ENCODE measurements at regions not wholly inside any gene's neighbourhood (a gene's known extent, or its start where the extent isn't known, plus 50 kb on each side); places are given as distances from the start of the nearest gene placed in this dataset.

- POLR2A ChIA-PET: no interaction called here
- no peak overlapping the region for H3K27ac ChIP-seq (ENCODE audit: low read depth, low read length)
- CTCF ChIA-PET: no interaction called here
Observed at GRCh38 chr1:228999446-229000170, 264.3 kb downstream of the RHOU start.

GRCh38 chr1:229000187-229000586 lies 264.9 kb downstream of the RHOU start:
- Histone ChIP-seq H3K9me3 (ENCODE audit: control insufficient read depth, insufficient read depth, low read length) (no peaks in the 10 kb centered on the region), H3K27me3 (ENCODE audit: control insufficient read depth, insufficient read depth, low read length) (no peaks in the 10 kb centered on the region), H3K4me3 (ENCODE audit: low read depth, low read length) (no peak overlapping the region), H3K27ac (ENCODE audit: low read depth, low read length) (no peak overlapping the region)
- DNase-seq (ENCODE audit: low read depth, low spot score): no peak
- no peak for TF ChIP-seq CTCF (IDR thresholded peaks at IDR 0.05; ENCODE audit: low read depth, low read length)
- ChIA-PET CTCF (no interaction called here), POLR2A (no interaction called here)

More at GRCh38 chr1:228999446-229000170, 264.3 kb downstream of the RHOU start:
- no peak for DNase-seq (ENCODE audit: low read depth, low spot score)
- Histone ChIP-seq H3K27me3 (ENCODE audit: control insufficient read depth, insufficient read depth, low read length) (no peaks in the 10 kb centered on the region), H3K4me3 (ENCODE audit: low read depth, low read length) (no peak overlapping the region), H3K9me3 (ENCODE audit: control insufficient read depth, insufficient read depth, low read length) (no peaks in the 10 kb centered on the region)
- no peak for TF ChIP-seq CTCF (IDR thresholded peaks at IDR 0.05; ENCODE audit: low read depth, low read length)

DNA sequence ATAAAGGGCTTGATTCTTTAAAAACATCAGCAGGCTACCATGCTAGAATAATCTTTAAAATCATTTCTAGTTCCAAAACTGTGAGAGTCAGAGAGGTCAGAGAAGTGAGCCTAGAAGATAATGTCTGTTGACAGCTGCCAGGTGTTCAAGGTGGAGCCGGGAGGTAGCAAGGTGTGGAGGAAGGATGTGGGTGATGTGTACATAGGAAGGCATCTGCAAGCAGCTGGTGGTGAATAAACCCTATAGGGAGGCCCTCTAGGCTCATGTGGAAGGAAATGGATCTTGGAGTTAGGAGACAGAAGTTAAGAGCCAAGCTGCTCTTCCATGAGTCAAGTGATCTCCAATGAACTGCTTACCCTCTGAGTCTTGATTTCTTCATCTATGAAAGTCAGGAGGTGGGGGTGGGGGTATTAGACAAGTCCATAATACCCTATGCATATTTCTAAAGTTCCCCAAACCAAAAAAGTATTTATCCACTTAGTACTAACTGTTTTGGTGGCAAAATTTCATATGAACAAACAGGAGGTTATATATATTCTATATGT lies 266.3 kb downstream of the RHOU start:
- POLR2A ChIA-PET: no interaction called here
- CTCF ChIA-PET: interaction anchor here (0.7 kb wide), 1 partner anchor 225 kb away, joined by 3 read pairs; no protein-coding TSS in a partner anchor
- Histone ChIP-seq H3K27me3 (ENCODE audit: control insufficient read depth, insufficient read depth, low read length) (no peaks in the 10 kb centered on the region), H3K27ac (ENCODE audit: low read depth, low read length) (no peak overlapping the region), H3K4me3 (ENCODE audit: low read depth, low read length) (no peak overlapping the region), H3K9me3 (ENCODE audit: control insufficient read depth, insufficient read depth, low read length) (no peaks in the 10 kb centered on the region)
- no peak for TF ChIP-seq CTCF (IDR thresholded peaks at IDR 0.05; ENCODE audit: low read depth, low read length)
- DNase-seq (ENCODE audit: low read depth, low spot score): no peak

- ChIA-PET CTCF (no interaction called here), POLR2A (no interaction called here)
- H3K27ac ChIP-seq (ENCODE audit: low read depth, low read length): no peak overlapping the region
- no peak overlapping the region for H3K4me3 ChIP-seq (ENCODE audit: low read depth, low read length)
- no peaks in the 10 kb centered on the region for H3K27me3 ChIP-seq (ENCODE audit: control insufficient read depth, insufficient read depth, low read length)
- no peak for TF ChIP-seq CTCF (IDR thresholded peaks at IDR 0.05; ENCODE audit: low read depth, low read length)
- no peak for DNase-seq (ENCODE audit: low read depth, low spot score)
- H3K9me3 ChIP-seq (ENCODE audit: control insufficient read depth, insufficient read depth, low read length): no peaks in the 10 kb centered on the region
Observed at GRCh38 chr1:229002037-229002436, 266.8 kb downstream of the RHOU start.

DNA sequence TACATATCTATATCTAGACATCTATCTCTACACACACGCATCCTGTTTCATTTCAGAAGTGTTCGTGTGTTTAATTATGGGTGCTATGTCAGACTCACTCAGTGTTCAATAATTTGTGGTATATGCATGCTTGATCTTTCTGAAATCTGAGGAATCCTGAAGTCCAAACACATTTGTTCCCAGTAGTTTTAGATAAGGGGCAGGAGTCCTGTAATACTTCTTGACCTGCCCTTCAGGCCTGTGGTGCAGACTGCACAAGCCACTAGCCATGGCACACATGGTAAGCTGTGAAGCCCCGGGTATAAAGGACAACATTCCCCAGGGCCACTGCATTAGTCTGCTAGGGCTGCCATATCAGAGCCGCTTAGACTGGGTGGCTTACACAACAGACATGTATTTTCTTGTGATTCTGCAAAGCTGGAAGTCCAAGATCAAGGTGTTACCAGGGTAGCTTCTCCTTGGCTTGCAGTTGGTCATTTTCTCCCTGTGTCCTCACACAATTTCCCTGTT lies 267.2 kb downstream of the RHOU start:
- POLR2A ChIA-PET: no interaction called here
- CTCF ChIA-PET: no interaction called here
- H3K9me3 ChIP-seq (ENCODE audit: control insufficient read depth, insufficient read depth, low read length): no peaks in the 10 kb centered on the region
- no peaks in the 10 kb centered on the region for H3K27me3 ChIP-seq (ENCODE audit: control insufficient read depth, insufficient read depth, low read length)
- H3K4me3 ChIP-seq (ENCODE audit: low read depth, low read length): no peak overlapping the region
- DNase-seq (ENCODE audit: low read depth, low spot score): no peak
- TF ChIP-seq CTCF (IDR thresholded peaks at IDR 0.05; ENCODE audit: low read depth, low read length): no peak
- H3K27ac ChIP-seq (ENCODE audit: low read depth, low read length): no peak overlapping the region

All from AG04450 (cell line).